ENCODE measurements at regions not wholly inside any gene's neighbourhood (a gene's known extent, or its start where the extent isn't known, plus 50 kb on each side); places are given as distances from the start of the nearest gene placed in this dataset.
"Not testable (repeated sequence)": the region's sequence is repeated elsewhere in the genome, so short reads cannot be mapped to it uniquely, and the experiment has no call there.

GRCh38 chr6:106858653-106859092 is 115.9 kb downstream of the CD24 start:
- in situ Hi-C loops (cut with HindIII; ENCODE audit: low pct_unique_long_range_greater_than_20kb, low sequenced_read_pairs) = no loop called here
- peak; percentile 97 for DNase-seq (ENCODE audit: low read depth)

- DNase-seq (ENCODE audit: low read depth) = no peak
- in situ Hi-C loops (cut with HindIII; ENCODE audit: low pct_unique_long_range_greater_than_20kb, low sequenced_read_pairs) = no loop called here
These were observed 116.5 kb downstream of the CD24 start for GRCh38 chr6:106857771-106858652.

- DNase-seq (ENCODE audit: low read depth); in situ Hi-C loops (cut with HindIII; ENCODE audit: low pct_unique_long_range_greater_than_20kb, low sequenced_read_pairs): not testable (repeated sequence)
These were observed 117.2 kb downstream of the CD24 start for GRCh38 chr6:106857310-106857709.

- in situ Hi-C loops (cut with HindIII; ENCODE audit: low pct_unique_long_range_greater_than_20kb, low sequenced_read_pairs) = no loop called here
- no peak for DNase-seq (ENCODE audit: low read depth)
These were observed 118.2 kb downstream of the CD24 start for GRCh38 chr6:106856227-106856874.

- in situ Hi-C loops (cut with HindIII; ENCODE audit: low pct_unique_long_range_greater_than_20kb, low sequenced_read_pairs) = no loop called here
- DNase-seq (ENCODE audit: low read depth) = no peak
These were observed 119.4 kb downstream of the CD24 start for GRCh38 chr6:106855117-106855516.

GRCh38 chr6:106849676-106850332 is 124.7 kb downstream of the CD24 start:
- in situ Hi-C loops (cut with HindIII; ENCODE audit: low pct_unique_long_range_greater_than_20kb, low sequenced_read_pairs) = no loop called here
- DNase-seq (ENCODE audit: low read depth) = no peak

GRCh38 chr6:106849120-106849519 is 125.4 kb downstream of the CD24 start:
- no peak for DNase-seq (ENCODE audit: low read depth)
- in situ Hi-C loops (cut with HindIII; ENCODE audit: low pct_unique_long_range_greater_than_20kb, low sequenced_read_pairs) = no loop called here

GRCh38 chr6:106847116-106847515 is 127.4 kb downstream of the CD24 start:
- in situ Hi-C loops (cut with HindIII; ENCODE audit: low pct_unique_long_range_greater_than_20kb, low sequenced_read_pairs) = no loop called here
- DNase-seq (ENCODE audit: low read depth) = no peak

- DNase-seq (ENCODE audit: low read depth) = no peak
- in situ Hi-C loops (cut with HindIII; ENCODE audit: low pct_unique_long_range_greater_than_20kb, low sequenced_read_pairs) = no loop called here
These were observed 129.6 kb downstream of the CD24 start for GRCh38 chr6:106844930-106845329.

- in situ Hi-C loops (cut with HindIII; ENCODE audit: low pct_unique_long_range_greater_than_20kb, low sequenced_read_pairs) = no loop called here
- DNase-seq (ENCODE audit: low read depth) = no peak
These were observed 141.6 kb downstream of the CD24 start for GRCh38 chr6:106832766-106833510.

- in situ Hi-C loops (cut with HindIII; ENCODE audit: low pct_unique_long_range_greater_than_20kb, low sequenced_read_pairs) = no loop called here
These were observed 143.6 kb downstream of the CD24 start for GRCh38 chr6:106830930-106831329.

GRCh38 chr6:106829451-106829850 is 145.1 kb downstream of the CD24 start:
- in situ Hi-C loops (cut with HindIII; ENCODE audit: low pct_unique_long_range_greater_than_20kb, low sequenced_read_pairs) = no loop called here
- DNase-seq (ENCODE audit: low read depth) = no peak

More at GRCh38 chr6:106830930-106831329, 143.6 kb downstream of the CD24 start:
- no peak for DNase-seq (ENCODE audit: low read depth)

- no peak for DNase-seq (ENCODE audit: low read depth)
- in situ Hi-C loops (cut with HindIII; ENCODE audit: low pct_unique_long_range_greater_than_20kb, low sequenced_read_pairs) = no loop called here
These were observed 147.4 kb downstream of the CD24 start for GRCh38 chr6:106827081-106827480.

- in situ Hi-C loops (cut with HindIII; ENCODE audit: low pct_unique_long_range_greater_than_20kb, low sequenced_read_pairs) = no loop called here
- peak; percentile 82 for DNase-seq (ENCODE audit: low read depth)
These were observed 149.4 kb downstream of the CD24 start for GRCh38 chr6:106825156-106825555.

- in situ Hi-C loops (cut with HindIII; ENCODE audit: low pct_unique_long_range_greater_than_20kb, low sequenced_read_pairs) = no loop called here
- DNase-seq (ENCODE audit: low read depth) = no peak
These were observed 150.7 kb downstream of the CD24 start for GRCh38 chr6:106823732-106824351.

GRCh38 chr6:106823058-106823457 is 151.5 kb downstream of the CD24 start:
- DNase-seq (ENCODE audit: low read depth) = no peak
- in situ Hi-C loops (cut with HindIII; ENCODE audit: low pct_unique_long_range_greater_than_20kb, low sequenced_read_pairs) = no loop called here

- in situ Hi-C loops (cut with HindIII; ENCODE audit: low pct_unique_long_range_greater_than_20kb, low sequenced_read_pairs) = no loop called here
- peak; percentile 97 for DNase-seq (ENCODE audit: low read depth)
These were observed 154.1 kb downstream of the CD24 start for GRCh38 chr6:106820412-106820852.

- in situ Hi-C loops (cut with HindIII; ENCODE audit: low pct_unique_long_range_greater_than_20kb, low sequenced_read_pairs) = no loop called here
- DNase-seq (ENCODE audit: low read depth) = no peak
These were observed 163.3 kb downstream of the CD24 start for GRCh38 chr6:106811088-106811686.

Measured in Caki2 (cell line).